HepG2 (cell line): ENCODE measurements at regions not wholly inside any gene's neighbourhood (a gene's known extent, or its start where the extent isn't known, plus 50 kb on each side); places are given as distances from the start of the nearest gene placed in this dataset.

Experiments
- CTCF ChIP-seq: sonication (generic); formaldehyde crosslinking; IDR thresholded peaks from 2 replicates; pipeline ENCODE4 v1.5.0; 2020; ENCODE audit warnings: mild to moderate bottlenecking, missing genetic modification reagents, moderate library complexity
- REST ChIP-seq, 2 experiments: IDR thresholded peaks; 2 replicates each; pipeline ENCODE4 v1.6.1; 2011 to 2012; ENCODE audit warnings: low read length in 2 of 2, borderline replicate concordance in 1 of 2, low read depth in 1 of 2, mild to moderate bottlenecking in 1 of 2, moderate library complexity in 1 of 2
- ZNF598 ChIP-seq: sonication (generic); formaldehyde crosslinking; IDR thresholded peaks from 2 replicates; pipeline ENCODE4 v1.5.1; 2020; ENCODE audit warnings: mild to moderate bottlenecking, missing genetic modification reagents, borderline replicate concordance
- ZSCAN20 ChIP-seq: sonication (generic); formaldehyde crosslinking; IDR thresholded peaks from 2 replicates; pipeline ENCODE4 v1.4.0; 2020; ENCODE audit warnings: missing genetic modification reagents, mild to moderate bottlenecking, borderline replicate concordance

- no peak for TF ChIP-seq CTCF (CRISPR knock-in tag)
- no peak for TF ChIP-seq REST (IDR thresholded peaks at IDR 0.05; ENCODE audit: borderline replicate concordance in 1 of 2, low read depth in 1 of 2, low read length in 2 of 2)
- no peak for TF ChIP-seq ZNF598
- TF ChIP-seq ZSCAN20 (CRISPR knock-in tag) = no peak
Measured at GRCh38 chr5:89447027-89447426, 564.0 kb upstream of the MEF2C start.
